Lower leg skin (tissue), 4 donors: ENCODE measurements at regions not wholly inside any gene's neighbourhood (a gene's known extent, or its start where the extent isn't known, plus 50 kb on each side); places are given as distances from the start of the nearest gene placed in this dataset.

Experiments
- DNase-seq, 2 donors: peaks; one replicate each; pipeline ENCODE4 v3.0.0-alpha.2; 2019; ENCODE audit warnings: low spot score in 2 of 2
- H3K4me3 ChIP-seq: fragments of 200-600 bp; sonication (generic); 2 replicates; pipeline ENCODE4 v1.5.1; 2017; ENCODE audit warnings: mild to moderate bottlenecking, low read depth; ENCODE audit not compliant: poor library complexity, severe bottlenecking
- POLR2A ChIP-seq, 2 donors: fragments of 450-650 bp; IDR thresholded peaks; one replicate each; pipeline ENCODE4 v1.6.1; 2016 to 2017; ENCODE audit warnings: antibody characterized with exemption in 2 of 2, mild to moderate bottlenecking in 1 of 2, moderate library complexity in 1 of 2
- WGBS, 2 donors: methylation state at CpG; one replicate each; pipeline ENCODE4 v1.1.5; 2018; 5-methylcytosine and 5-hydroxymethylcytosine counted together
- intact Hi-C: fragments of 100-400 bp; cut with DNase I; formaldehyde crosslinking; loops from one replicate; pipeline ENCODE4 v1.15.0; 2023; ENCODE audit warnings: low total_unique reads
- TF ChIP-seq, protein P1 (sequence below), 3 donors: fragments of 450-650 bp; IDR thresholded peaks; one replicate each; pipeline ENCODE4 v1.5.1; 2016; ENCODE audit warnings: antibody characterized with exemption in 3 of 3, mild to moderate bottlenecking in 3 of 3, moderate library complexity in 2 of 3

DNA sequence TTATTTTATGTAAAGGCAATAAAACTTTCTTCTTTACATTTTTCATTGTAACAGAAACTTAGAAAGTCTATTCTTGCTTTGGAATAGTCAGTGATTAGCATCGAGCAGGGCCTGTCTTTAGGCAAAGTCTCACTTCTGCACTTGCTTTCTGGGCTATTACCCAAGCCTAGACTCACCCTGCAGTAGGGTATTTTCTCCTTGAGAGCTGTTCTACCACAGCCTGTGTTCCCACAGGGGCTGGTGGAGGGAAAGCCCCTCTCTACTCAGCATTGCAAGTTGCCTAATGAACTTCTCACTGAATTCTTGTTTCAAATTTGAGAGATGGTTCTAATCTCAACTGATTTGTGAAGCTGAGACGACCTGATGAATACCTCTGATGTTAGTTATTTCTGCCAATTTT, 111.7 kb upstream of the KLHL14 start:
- TF ChIP-seq, protein P1, sequence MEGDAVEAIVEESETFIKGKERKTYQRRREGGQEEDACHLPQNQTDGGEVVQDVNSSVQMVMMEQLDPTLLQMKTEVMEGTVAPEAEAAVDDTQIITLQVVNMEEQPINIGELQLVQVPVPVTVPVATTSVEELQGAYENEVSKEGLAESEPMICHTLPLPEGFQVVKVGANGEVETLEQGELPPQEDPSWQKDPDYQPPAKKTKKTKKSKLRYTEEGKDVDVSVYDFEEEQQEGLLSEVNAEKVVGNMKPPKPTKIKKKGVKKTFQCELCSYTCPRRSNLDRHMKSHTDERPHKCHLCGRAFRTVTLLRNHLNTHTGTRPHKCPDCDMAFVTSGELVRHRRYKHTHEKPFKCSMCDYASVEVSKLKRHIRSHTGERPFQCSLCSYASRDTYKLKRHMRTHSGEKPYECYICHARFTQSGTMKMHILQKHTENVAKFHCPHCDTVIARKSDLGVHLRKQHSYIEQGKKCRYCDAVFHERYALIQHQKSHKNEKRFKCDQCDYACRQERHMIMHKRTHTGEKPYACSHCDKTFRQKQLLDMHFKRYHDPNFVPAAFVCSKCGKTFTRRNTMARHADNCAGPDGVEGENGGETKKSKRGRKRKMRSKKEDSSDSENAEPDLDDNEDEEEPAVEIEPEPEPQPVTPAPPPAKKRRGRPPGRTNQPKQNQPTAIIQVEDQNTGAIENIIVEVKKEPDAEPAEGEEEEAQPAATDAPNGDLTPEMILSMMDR (IDR thresholded peaks at IDR 0.05): no peak
- TF ChIP-seq POLR2A (IDR thresholded peaks at IDR 0.05): no peak
- intact Hi-C loops: no loop called here
- no peak overlapping the region for H3K4me3 ChIP-seq
- 73 to 76% methylated on average over 2 of the region's 2 CpGs for WGBS, 2 donors
- no peak for DNase-seq

DNA sequence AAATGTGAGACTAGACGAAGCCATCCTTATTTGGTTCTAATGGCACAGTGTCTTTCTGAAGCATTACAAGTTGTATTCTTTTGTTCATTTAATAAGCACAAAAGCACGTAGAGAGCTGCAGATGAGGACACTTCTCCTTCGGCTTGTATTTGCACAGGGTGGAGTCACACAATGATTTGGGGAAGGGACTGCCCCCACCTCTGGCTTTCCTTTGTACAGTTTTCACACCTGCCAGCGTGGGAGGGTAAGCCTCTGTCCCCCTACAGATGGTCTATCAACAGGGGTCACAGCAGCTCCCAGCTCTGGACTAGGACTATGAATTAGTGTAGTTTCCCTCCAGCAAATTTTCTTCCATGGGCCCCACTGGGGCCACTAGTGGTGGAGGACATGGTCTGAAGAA, 108.2 kb upstream of the KLHL14 start:
- 80 to 83% methylated on average over 4 of the region's 4 CpGs for WGBS, 2 donors
- no peak overlapping the region for H3K4me3 ChIP-seq
- no peak for DNase-seq
- intact Hi-C loops: no loop called here
- TF ChIP-seq, protein P1 (IDR thresholded peaks at IDR 0.05): no peak

DNA sequence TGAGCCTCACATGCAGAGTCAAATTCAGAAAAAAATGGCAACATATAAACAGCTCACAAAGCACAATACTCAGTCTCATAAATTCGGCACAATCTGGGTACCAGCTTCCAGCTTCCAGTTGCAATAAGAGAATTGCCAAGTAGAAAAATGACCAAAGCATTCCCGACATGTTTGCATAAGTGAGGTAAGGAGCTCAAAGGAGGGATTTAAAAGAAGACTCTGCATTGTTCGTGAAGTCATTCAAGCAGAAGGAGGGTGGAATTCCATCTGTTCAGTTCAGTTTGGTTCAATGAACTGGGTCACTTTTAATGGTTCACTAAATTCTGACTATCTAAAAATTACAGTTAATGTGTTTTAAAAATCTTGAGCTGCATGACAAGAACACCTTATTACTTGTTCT, 106.7 kb upstream of the KLHL14 start:
- 66 to 69% methylated on average over 3 of the region's 3 CpGs for WGBS, 2 donors
- TF ChIP-seq POLR2A (IDR thresholded peaks at IDR 0.05): no peak
- TF ChIP-seq, protein P1 (IDR thresholded peaks at IDR 0.05): no peak
- no peak for DNase-seq
- intact Hi-C loops: no loop called here
- no peak overlapping the region for H3K4me3 ChIP-seq

DNA sequence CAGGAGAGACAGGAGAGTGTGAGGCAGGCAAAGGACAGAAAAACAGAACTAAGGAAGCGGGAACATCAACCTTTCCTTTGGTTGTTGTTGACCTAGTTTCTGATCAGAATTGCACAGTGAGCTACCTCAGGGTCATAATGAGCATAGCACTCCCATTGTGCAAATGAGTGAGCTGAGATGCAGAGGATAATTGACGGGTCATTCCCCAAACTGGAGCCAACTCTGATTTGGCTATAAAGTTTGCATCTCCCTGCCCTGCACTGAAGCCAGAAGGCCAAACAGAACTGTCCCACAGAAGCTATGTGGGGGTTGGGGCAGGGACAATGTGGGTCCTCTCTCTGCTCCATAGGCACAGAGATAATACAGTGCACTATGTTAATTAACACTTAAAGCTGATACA, 105.6 kb upstream of the KLHL14 start:
- no peak overlapping the region for H3K4me3 ChIP-seq
- WGBS, 2 donors: 82 to 88% methylated on average over 2 of the region's 2 CpGs
- no peak for DNase-seq
- intact Hi-C loops: no loop called here
- no peak for TF ChIP-seq POLR2A (IDR thresholded peaks at IDR 0.05)
- TF ChIP-seq, protein P1 (IDR thresholded peaks at IDR 0.05): no peak

DNA sequence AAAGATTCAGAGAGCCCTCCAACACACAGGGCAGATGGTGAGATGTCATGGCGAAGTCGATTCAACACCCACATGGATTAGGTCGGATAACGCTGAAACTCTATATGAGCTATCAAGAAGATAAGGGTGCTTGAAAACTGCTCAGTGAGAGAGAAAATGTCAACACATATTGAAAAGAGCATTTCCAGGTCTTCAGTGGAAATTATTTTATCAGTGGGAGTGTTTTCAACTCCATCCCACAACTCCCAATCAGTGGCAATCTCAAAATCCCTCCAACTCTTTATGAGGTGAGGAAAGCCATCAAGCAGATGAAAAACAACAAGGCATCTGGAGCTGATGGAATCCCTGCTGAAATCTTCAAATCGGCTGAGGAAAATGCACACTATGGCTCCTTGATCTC, 104.5 kb upstream of the KLHL14 start:
- WGBS, 2 donors: 82 to 85% methylated on average over 5 of the region's 5 CpGs
- no peak for TF ChIP-seq POLR2A (IDR thresholded peaks at IDR 0.05)
- TF ChIP-seq, protein P1 (IDR thresholded peaks at IDR 0.05): no peak
- H3K4me3 ChIP-seq: no peak overlapping the region
- no peak for DNase-seq
- intact Hi-C loops: no loop called here

DNA sequence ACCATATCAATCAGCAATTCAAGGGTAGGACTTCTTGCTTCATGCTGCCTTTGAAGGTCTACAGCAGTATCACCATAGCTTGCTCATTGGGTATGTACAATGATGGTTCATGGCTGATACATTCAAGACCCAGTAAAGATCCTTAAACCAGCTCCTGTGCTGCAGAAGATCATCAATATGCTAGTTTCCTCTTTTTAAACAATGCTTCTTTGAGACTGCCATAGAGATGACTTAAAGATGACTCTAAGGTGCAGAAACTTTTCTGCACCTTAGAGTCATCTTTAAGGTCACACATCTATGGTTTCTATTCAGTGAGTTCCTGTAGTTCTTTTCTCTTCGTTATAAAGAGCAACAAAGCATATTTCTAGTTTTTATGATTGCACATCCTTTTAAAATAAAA, 102.8 kb upstream of the KLHL14 start:
- TF ChIP-seq POLR2A (IDR thresholded peaks at IDR 0.05): no peak
- TF ChIP-seq, protein P1 (IDR thresholded peaks at IDR 0.05): no peak
- DNase-seq: no peak
- WGBS, 2 donors: 63 to 73% methylated on average over 1 of the region's 1 CpG
- intact Hi-C loops: no loop called here
- H3K4me3 ChIP-seq: no peak overlapping the region
